ENCODE measurements at regions not wholly inside any gene's neighbourhood (a gene's known extent, or its start where the extent isn't known, plus 50 kb on each side); places are given as distances from the start of the nearest gene placed in this dataset.

DNA sequence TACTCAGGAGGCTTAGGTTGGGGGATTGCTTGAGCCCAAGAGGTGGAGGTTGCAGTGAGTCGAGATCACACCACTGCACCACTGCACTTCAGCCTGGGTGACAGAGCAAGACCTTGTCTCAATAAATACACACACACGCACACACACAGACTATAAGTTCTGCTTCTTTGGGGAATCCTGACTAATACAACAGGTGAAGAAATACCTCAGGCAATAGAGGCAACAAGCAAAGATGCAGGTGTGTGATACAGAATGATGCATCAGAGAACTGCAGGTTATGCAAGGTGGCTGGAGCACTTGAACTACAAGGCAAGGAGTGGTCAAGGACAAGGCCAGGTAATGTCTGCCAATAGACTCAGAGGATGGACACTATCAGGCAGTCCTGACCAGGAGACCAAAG, 117.6 kb upstream of the ZNF678 start:
- TF ChIP-seq CTCF (IDR thresholded peaks at IDR 0.05; ENCODE audit: low read depth, low read length) = no peak
- no peak for TF ChIP-seq EZH2phosphoT487 (IDR thresholded peaks at IDR 0.05; ENCODE audit: low read depth)
